GM12873 (cell line): ENCODE measurements at regions not wholly inside any gene's neighbourhood (a gene's known extent, or its start where the extent isn't known, plus 50 kb on each side); places are given as distances from the start of the nearest gene placed in this dataset.

Source experiments
- CTCF ChIP-seq: IDR thresholded peaks from 2 replicates; pipeline ENCODE4 v1.5.1; 2012; ENCODE audit warnings: low read depth, mild to moderate bottlenecking, moderate library complexity, low read length, control low read depth; ENCODE audit not compliant: insufficient read depth; ENCODE audit errors: missing control alignments

- TF ChIP-seq CTCF: no peak
These were observed 704.3 kb upstream of the FLRT2 start for GRCh38 chr14:84825481-84826251.

- no peak for TF ChIP-seq CTCF
These were observed 703.6 kb upstream of the FLRT2 start for GRCh38 chr14:84826294-84826693.

- no peak for TF ChIP-seq CTCF
These were observed 679.3 kb upstream of the FLRT2 start for GRCh38 chr14:84850595-84850994.

GRCh38 chr14:84856751-84857534 is 673.0 kb upstream of the FLRT2 start:
- TF ChIP-seq CTCF: no peak

GRCh38 chr14:84857571-84857970 is 672.4 kb upstream of the FLRT2 start:
- no peak for TF ChIP-seq CTCF

- TF ChIP-seq CTCF: no peak
These were observed 670.8 kb upstream of the FLRT2 start for GRCh38 chr14:84859116-84859515.

- TF ChIP-seq CTCF: no peak
These were observed 665.2 kb upstream of the FLRT2 start for GRCh38 chr14:84864548-84865271.
